Retinal pigment epithelial cell (primary cell): ENCODE measurements at regions not wholly inside any gene's neighbourhood (a gene's known extent, or its start where the extent isn't known, plus 50 kb on each side); places are given as distances from the start of the nearest gene placed in this dataset.

Experiments
- DNase-seq: peaks from one replicate; pipeline ENCODE4 v3.0.0-alpha.2; 2010; ENCODE audit warnings: low read depth
- H3K4me3 ChIP-seq: 2 replicates; pipeline ENCODE4 v1.5.1; 2011; ENCODE audit warnings: mild to moderate bottlenecking, low read length, control low read depth, moderate library complexity
- CTCF ChIP-seq: conservative IDR thresholded peaks from 2 replicates; pipeline ENCODE4 v1.5.1; 2011; ENCODE audit warnings: low read depth, low read length, control low read depth, inconsistent platforms

- TF ChIP-seq CTCF, result no peak
Observed at GRCh38 chr11:41954034-41954433, 494.6 kb upstream of the LRRC4C start.

GRCh38 chr11:41955066-41955465, 495.6 kb upstream of the LRRC4C start:
- no peak for TF ChIP-seq CTCF
- DNase-seq, result no peak

More at GRCh38 chr11:41954034-41954433, 494.6 kb upstream of the LRRC4C start:
- DNase-seq, result peak; percentile 0
- no peak overlapping the region for H3K4me3 ChIP-seq

GRCh38 chr11:41955635-41956400, 496.4 kb upstream of the LRRC4C start:
- no peak for DNase-seq
- no peak for TF ChIP-seq CTCF
- no peak overlapping the region for H3K4me3 ChIP-seq

More at GRCh38 chr11:41955066-41955465, 495.6 kb upstream of the LRRC4C start:
- no peak overlapping the region for H3K4me3 ChIP-seq

- TF ChIP-seq CTCF, result no peak
- H3K4me3 ChIP-seq, result no peak overlapping the region
Observed at GRCh38 chr11:41963406-41963805, 504.0 kb upstream of the LRRC4C start.

GRCh38 chr11:41970681-41971080, 511.2 kb upstream of the LRRC4C start:
- H3K4me3 ChIP-seq, result no peak overlapping the region
- DNase-seq, result no peak
- no peak for TF ChIP-seq CTCF

More at GRCh38 chr11:41963406-41963805, 504.0 kb upstream of the LRRC4C start:
- DNase-seq, result no peak

- no peak for TF ChIP-seq CTCF
- no peak overlapping the region for H3K4me3 ChIP-seq
- no peak for DNase-seq
Observed at GRCh38 chr11:41971592-41971991, 512.1 kb upstream of the LRRC4C start.

- DNase-seq, result no peak
- no peak overlapping the region for H3K4me3 ChIP-seq
- no peak for TF ChIP-seq CTCF
Observed at GRCh38 chr11:41978945-41979344, 519.5 kb upstream of the LRRC4C start.
